IgD-negative memory B cell (primary cell): ENCODE measurements at regions not wholly inside any gene's neighbourhood (a gene's known extent, or its start where the extent isn't known, plus 50 kb on each side); places are given as distances from the start of the nearest gene placed in this dataset.

Source experiments
- H3K27ac Mint-ChIP-seq, 3 donors: one replicate each; pipeline ENCODE4 v1.8.0; 2020 to 2022; ENCODE audit warnings: mild to moderate bottlenecking in 3 of 3, mixed read lengths in 3 of 3, moderate library complexity in 1 of 3
- H3K27me3 Mint-ChIP-seq: one replicate; pipeline ENCODE4 v1.8.0; 2021; ENCODE audit warnings: mixed read lengths
- H3K36me3 Mint-ChIP-seq: one replicate; pipeline ENCODE4 v1.8.0; 2020; ENCODE audit warnings: mild to moderate bottlenecking, mixed read lengths
- H3K4me1 Mint-ChIP-seq, 3 donors: one replicate each; pipeline ENCODE4 v1.8.0; 2020 to 2022; ENCODE audit warnings: mixed read lengths in 3 of 3, mild to moderate bottlenecking in 1 of 3
- H3K4me3 Mint-ChIP-seq, 4 donors: one replicate each; pipeline ENCODE4 v1.8.0; 2020 to 2022; ENCODE audit warnings: mild to moderate bottlenecking in 4 of 4, mixed read lengths in 4 of 4, moderate library complexity in 3 of 4
- H3K9me3 Mint-ChIP-seq, 3 donors: one replicate each; pipeline ENCODE4 v1.8.0; 2020 to 2021; ENCODE audit warnings: mixed read lengths in 3 of 3, mild to moderate bottlenecking in 1 of 3

- H3K36me3 Mint-ChIP-seq = no peaks in the 10 kb centered on the region
- H3K27me3 Mint-ChIP-seq = no peaks in the 10 kb centered on the region
- H3K4me1 Mint-ChIP-seq = no peaks in the 10 kb centered on the region
- peaks cover 0 to 5% (median 0%) of the 10 kb centered on the region in 3 donors for H3K9me3 Mint-ChIP-seq
- H3K27ac Mint-ChIP-seq = no peak overlapping the region
- H3K4me3 Mint-ChIP-seq = no peak overlapping the region
These were observed 91.9 kb downstream of the GPAM start for GRCh38 chr10:112091703-112092102.

GRCh38 chr10:112092519-112092918, 91.0 kb downstream of the GPAM start:
- no peaks in the 10 kb centered on the region for H3K36me3 Mint-ChIP-seq
- no peak overlapping the region for H3K27ac Mint-ChIP-seq
- peaks cover 0 to 5% (median 0%) of the 10 kb centered on the region in 3 donors for H3K9me3 Mint-ChIP-seq
- no peak overlapping the region for H3K4me3 Mint-ChIP-seq
- no peaks in the 10 kb centered on the region for H3K27me3 Mint-ChIP-seq
- H3K4me1 Mint-ChIP-seq = no peaks in the 10 kb centered on the region

DNA sequence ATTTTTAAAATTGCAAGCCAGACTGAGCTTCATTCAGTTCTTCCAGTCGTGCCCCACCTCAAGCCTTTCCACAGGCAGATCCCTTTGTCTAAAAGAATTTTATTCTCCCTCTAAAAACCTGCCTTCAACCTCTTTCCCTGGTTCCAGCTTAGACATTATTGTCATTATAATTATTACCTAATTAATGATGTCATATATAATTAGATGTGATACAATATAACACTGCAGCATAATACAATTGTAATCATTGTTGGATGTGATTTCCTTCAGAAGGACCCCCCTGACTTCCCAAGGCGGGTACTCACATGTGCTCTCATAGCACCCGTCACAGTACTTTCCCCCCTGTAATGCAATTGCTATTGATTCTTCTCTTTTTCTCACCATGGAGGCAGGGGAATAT, 88.6 kb downstream of the GPAM start:
- no peaks in the 10 kb centered on the region for H3K27me3 Mint-ChIP-seq
- no peak overlapping the region for H3K27ac Mint-ChIP-seq
- H3K9me3 Mint-ChIP-seq = peaks cover 0 to 5% (median 0%) of the 10 kb centered on the region in 3 donors
- H3K4me1 Mint-ChIP-seq = no peaks in the 10 kb centered on the region
- no peaks in the 10 kb centered on the region for H3K36me3 Mint-ChIP-seq
- H3K4me3 Mint-ChIP-seq = no peak overlapping the region

- Mint-ChIP-seq H3K27ac (no peak overlapping the region), H3K4me1 (no peaks in the 10 kb centered on the region), H3K9me3 (peaks cover 0 to 5% (median 0%) of the 10 kb centered on the region in 3 donors), H3K27me3 (no peaks in the 10 kb centered on the region), H3K4me3 (no peak overlapping the region), H3K36me3 (no peaks in the 10 kb centered on the region)
These were observed 87.8 kb downstream of the GPAM start for GRCh38 chr10:112095731-112096130.

GRCh38 chr10:112098682-112099081, 84.9 kb downstream of the GPAM start:
- Mint-ChIP-seq H3K27me3 (peaks cover 4% of the 10 kb centered on the region), H3K4me1 (no peaks in the 10 kb centered on the region), H3K4me3 (no peak overlapping the region), H3K36me3 (no peaks in the 10 kb centered on the region), H3K9me3 (peaks cover 0 to 2% (median 0%) of the 10 kb centered on the region in 3 donors), H3K27ac (no peak overlapping the region)
